ENCODE measurements at regions not wholly inside any gene's neighbourhood (a gene's known extent, or its start where the extent isn't known, plus 50 kb on each side); places are given as distances from the start of the nearest gene placed in this dataset.

- ChIA-PET RAD21 (ENCODE audit: unreplicated experiment) (no interaction called here), POLR2A (no interaction called here), SMC1A (ENCODE audit: uncharacterized antibody, unreplicated experiment) (interaction anchor here (0.9 to 1.3 kb wide), 2 partner anchors 10 to 19 kb away, joined by 3 to 4 read pairs; no protein-coding TSS in a partner anchor), CTCF (interaction anchor here (0.7 kb wide), 1 partner anchor 205 kb away, joined by 3 read pairs; no protein-coding TSS in a partner anchor)
- Histone ChIP-seq H3K4me3 (no peak overlapping the region), H3K36me3 (ENCODE audit: control insufficient read depth in 2 of 2, insufficient read depth in 2 of 2, low read length in 1 of 2) (no peaks in the 10 kb centered on the region), H3K9ac (ENCODE audit: control insufficient read depth, insufficient read depth, low read length) (no peak overlapping the region), H4K20me1 (ENCODE audit: control insufficient read depth, insufficient read depth) (no peaks in the 10 kb centered on the region), H3K79me2 (ENCODE audit: control insufficient read depth, insufficient read depth, low read length) (no peaks in the 10 kb centered on the region), H3K4me2 (ENCODE audit: control insufficient read depth, insufficient read depth) (no peak overlapping the region), H3K27me3 (replicated peaks in 1 of 2; ENCODE audit: control insufficient read depth in 2 of 2, insufficient read depth in 2 of 2, low read length in 1 of 2) (no peaks in the 10 kb centered on the region), H3K4me1 (ENCODE audit: control insufficient read depth, insufficient read depth, low read length) (no peaks in the 10 kb centered on the region), H3K27ac (ENCODE audit: control insufficient read depth, insufficient read depth) (no peak overlapping the region), H3K9me3 (replicated peaks; ENCODE audit: control insufficient read depth, insufficient read depth, low read length) (no peaks in the 10 kb centered on the region), H2AFZ (ENCODE audit: control insufficient read depth, low read depth, low read length) (no peak overlapping the region)
- ATAC-seq (no peak), DNase-seq (ENCODE audit: low read depth, low spot score) (no peak), FAIRE-seq (no peak)
- no TSS peak for BruUV-seq (replicated peaks)
- in situ Hi-C loops (cut with MboI) (no loop called here), intact Hi-C loops (cut with micrococcal nuclease; ENCODE audit: unreplicated experiment) (no loop called here)
- 5% methylated on average over 1 of the region's 1 CpG for WGBS (ENCODE audit: insufficient coverage, insufficient replicate concordance, low lambda C conversion rate, missing lambda C conversion rate)
- TF ChIP-seq NR2C1 (IDR thresholded peaks at IDR 0.05) (no peak), IKZF2 (IDR thresholded peaks at IDR 0.05) (no peak), CBX3 (IDR thresholded peaks at IDR 0.05; ENCODE audit: borderline replicate concordance, low read depth) (no peak)
Measured at GRCh38 chr1:67889466-67889865, 56.2 kb upstream of the GNG12 start.

- H3K27ac ChIP-seq (ENCODE audit: control insufficient read depth, insufficient read depth) = no peak overlapping the region
- H3K9ac ChIP-seq (ENCODE audit: control insufficient read depth, insufficient read depth, low read length) = no peak overlapping the region
- no peaks in the 10 kb centered on the region for H3K4me1 ChIP-seq (ENCODE audit: control insufficient read depth, insufficient read depth, low read length)
- H4K20me1 ChIP-seq (ENCODE audit: control insufficient read depth, insufficient read depth) = no peaks in the 10 kb centered on the region
- no peak overlapping the region for H3K4me3 ChIP-seq
- no peak for FAIRE-seq
- no peak overlapping the region for H3K4me2 ChIP-seq (ENCODE audit: control insufficient read depth, insufficient read depth)
- H3K9me3 ChIP-seq (replicated peaks; ENCODE audit: control insufficient read depth, insufficient read depth, low read length) = no peaks in the 10 kb centered on the region
- ChIA-PET CTCF (no interaction called here), POLR2A (no interaction called here), RAD21 (ENCODE audit: unreplicated experiment) (no interaction called here), SMC1A (ENCODE audit: uncharacterized antibody, unreplicated experiment) (interaction anchor here (1.2 kb wide), 1 partner anchor 35 kb away, joined by 3 read pairs; no protein-coding TSS in a partner anchor)
- in situ Hi-C loops (cut with MboI) = no loop called here
- intact Hi-C loops (cut with micrococcal nuclease; ENCODE audit: unreplicated experiment) = no loop called here
- BruUV-seq (replicated peaks) = no TSS peak
- H3K79me2 ChIP-seq (ENCODE audit: control insufficient read depth, insufficient read depth, low read length) = no peaks in the 10 kb centered on the region
- no peaks in the 10 kb centered on the region for H3K36me3 ChIP-seq (ENCODE audit: control insufficient read depth in 2 of 2, insufficient read depth in 2 of 2, low read length in 1 of 2)
- no peaks in the 10 kb centered on the region for H3K27me3 ChIP-seq (replicated peaks in 1 of 2; ENCODE audit: control insufficient read depth in 2 of 2, insufficient read depth in 2 of 2, low read length in 1 of 2)
- no peak for ATAC-seq
- WGBS (ENCODE audit: insufficient coverage, insufficient replicate concordance, low lambda C conversion rate, missing lambda C conversion rate) = 11% methylated on average over 6 of the region's 6 CpGs
- DNase-seq (ENCODE audit: low read depth, low spot score) = no peak
- H2AFZ ChIP-seq (ENCODE audit: control insufficient read depth, low read depth, low read length) = no peak overlapping the region
- TF ChIP-seq ZBTB11 (CRISPR knock-in tag; IDR thresholded peaks at IDR 0.05) = no peak
- no peak for TF ChIP-seq SUPT20H (IDR thresholded peaks at IDR 0.05; ENCODE audit: borderline replicate concordance, control insufficient read depth, low read depth, low read length)
- no peak for TF ChIP-seq MYC (IDR thresholded peaks at IDR 0.05; ENCODE audit: insufficient read depth, insufficient read length, insufficient replicate concordance, low read length, severe bottlenecking)
- TF ChIP-seq RCOR1 (conservative IDR thresholded peaks at IDR 0.05; ENCODE audit: low read depth, low read length) = no peak
- no peak for TF ChIP-seq POU2F2 (IDR thresholded peaks at IDR 0.05; ENCODE audit: borderline replicate concordance, low read depth, low read length)
- no peak for TF ChIP-seq NFIC (IDR thresholded peaks at IDR 0.05; ENCODE audit: low read depth, low read length)
- no peak for TF ChIP-seq SMARCA5 (IDR thresholded peaks at IDR 0.05)
- no peak for TF ChIP-seq IKZF1 (conservative IDR thresholded peaks at IDR 0.05)
Measured at GRCh38 chr1:67888216-67889106, 55.2 kb upstream of the GNG12 start.
